NCI-H82 (cell line): ENCODE measurements at regions not wholly inside any gene's neighbourhood (a gene's known extent, or its start where the extent isn't known, plus 50 kb on each side); places are given as distances from the start of the nearest gene placed in this dataset.

ENCODE experiments used
- DNase-seq: peaks from one replicate; lab custom pipeline; 2025; lab: John Stamatoyannopoulos, UW

DNA sequence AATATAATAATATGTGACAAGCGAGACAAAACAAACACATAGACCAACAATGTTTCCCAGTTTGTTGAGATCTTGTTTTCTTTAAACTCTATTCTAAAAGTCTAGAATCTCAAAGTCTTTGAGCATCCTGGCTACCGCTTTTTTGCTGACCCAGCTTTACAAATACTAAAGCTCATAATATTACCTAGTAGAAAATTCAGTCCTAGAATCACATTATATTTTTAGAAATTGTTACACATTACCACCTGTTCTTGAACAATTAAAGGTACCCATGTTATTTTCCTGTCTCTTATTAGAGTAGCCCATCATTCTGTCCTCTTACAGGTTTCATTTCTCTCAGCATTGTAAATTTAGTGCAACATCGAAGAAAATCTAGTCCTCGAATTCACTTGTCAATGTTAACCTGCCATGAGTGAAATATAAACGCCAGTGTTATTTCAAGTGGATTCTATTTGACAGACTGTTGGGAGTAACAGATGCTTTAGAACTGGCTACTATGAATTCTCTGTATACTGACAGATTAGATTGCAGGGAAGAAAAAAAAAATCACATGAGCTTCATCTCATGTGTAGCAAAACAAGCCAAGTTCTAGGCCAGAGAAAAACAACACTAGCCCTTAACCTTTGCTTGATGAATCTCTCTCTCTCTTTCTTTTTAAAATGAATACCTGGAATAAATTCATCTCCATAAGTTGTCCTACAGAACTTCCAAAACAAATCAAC, 851.2 kb upstream of the ADAMTS5 start:
- no peak for DNase-seq

DNA sequence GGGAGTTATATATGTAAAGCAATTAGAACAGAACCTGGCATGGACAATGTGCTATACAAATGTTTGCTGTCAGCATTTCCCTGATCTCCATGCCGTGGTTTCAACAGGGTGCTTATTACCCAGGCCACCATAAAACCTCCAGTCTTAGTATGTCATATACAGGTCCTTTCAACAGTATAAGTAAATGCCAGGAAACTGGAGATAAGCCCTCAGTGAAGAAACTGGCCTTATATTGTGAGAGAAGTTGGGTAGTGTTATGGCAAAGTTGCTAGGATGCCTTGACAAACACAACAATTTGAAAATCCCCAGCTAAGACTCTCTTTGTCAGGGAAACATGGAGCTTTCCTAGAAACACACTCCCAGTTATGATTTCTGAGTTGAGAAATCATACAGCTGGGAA, 850.2 kb upstream of the ADAMTS5 start:
- no peak for DNase-seq

DNA sequence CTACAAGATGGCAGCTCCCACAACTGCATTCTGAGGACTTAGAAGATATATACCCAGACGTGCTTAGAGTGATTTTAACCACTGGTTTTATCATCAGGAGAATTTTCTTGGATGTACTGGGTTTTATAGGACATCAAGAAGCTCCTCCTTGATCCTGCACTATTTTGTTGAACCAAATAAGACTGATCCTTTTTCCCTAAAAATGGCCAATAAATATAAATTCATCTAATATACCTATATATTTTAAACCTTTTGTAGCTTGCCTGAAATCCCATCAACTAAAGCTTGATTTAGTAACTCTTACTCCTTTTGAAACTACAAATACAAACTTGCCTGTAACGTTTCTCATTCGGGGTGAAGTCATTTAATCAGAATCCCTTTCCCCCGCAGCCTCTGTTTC, 849.4 kb upstream of the ADAMTS5 start:
- no peak for DNase-seq

DNA sequence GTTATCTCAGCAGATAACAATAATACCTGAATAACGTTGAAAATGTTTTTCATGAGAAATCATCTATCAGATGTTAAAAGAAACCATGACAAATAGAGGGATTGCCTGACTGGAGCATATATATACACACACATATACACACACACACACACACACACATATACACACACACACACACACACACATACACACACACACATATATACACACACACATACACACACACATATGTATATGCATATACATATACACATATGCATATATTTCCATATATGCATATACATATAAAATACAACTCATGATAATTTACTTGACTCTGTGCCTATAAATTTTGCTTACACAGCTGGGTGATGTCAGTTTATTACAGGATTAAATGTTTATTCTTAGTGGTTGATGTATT, 847.3 kb upstream of the ADAMTS5 start:
- no peak for DNase-seq

DNA sequence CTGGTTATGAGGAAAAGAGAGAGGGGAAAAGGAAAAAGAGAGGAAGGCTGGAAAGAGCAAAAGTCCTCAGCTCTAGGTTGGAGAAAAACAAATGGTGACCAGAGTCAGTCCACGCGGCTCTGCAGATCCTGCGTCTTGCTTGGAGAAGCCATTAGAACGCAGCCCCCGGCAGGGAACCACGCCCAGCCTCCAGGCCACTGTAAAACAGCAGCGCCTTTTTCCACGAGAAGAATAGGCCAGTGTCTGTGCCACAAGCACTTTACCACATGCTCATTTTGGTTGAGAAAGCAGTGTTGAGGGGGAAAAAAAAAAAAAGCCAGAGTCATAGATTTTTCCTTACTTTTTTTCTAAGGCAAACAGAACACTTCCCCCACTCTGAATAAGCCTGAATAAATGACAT, 846.9 kb upstream of the ADAMTS5 start:
- DNase-seq, result no peak

DNA sequence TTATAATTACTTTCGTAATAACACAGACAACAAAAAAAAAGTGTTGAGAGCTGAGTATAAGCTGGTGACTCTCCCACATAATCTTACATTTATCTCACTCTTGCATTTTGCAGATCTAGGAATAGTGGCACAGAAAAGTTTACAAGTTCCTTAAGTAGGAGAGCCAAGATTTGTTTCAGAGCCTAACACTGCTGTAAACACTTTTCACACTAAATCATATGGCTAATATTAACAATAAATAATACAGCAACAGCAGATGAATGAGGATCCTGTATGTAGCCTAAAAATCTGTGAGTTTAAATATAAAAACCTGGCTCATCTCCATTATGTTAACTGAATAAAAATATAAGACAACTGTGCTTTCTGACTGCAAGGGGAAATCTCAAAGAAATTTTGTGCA, 846.5 kb upstream of the ADAMTS5 start:
- DNase-seq, result no peak

DNA sequence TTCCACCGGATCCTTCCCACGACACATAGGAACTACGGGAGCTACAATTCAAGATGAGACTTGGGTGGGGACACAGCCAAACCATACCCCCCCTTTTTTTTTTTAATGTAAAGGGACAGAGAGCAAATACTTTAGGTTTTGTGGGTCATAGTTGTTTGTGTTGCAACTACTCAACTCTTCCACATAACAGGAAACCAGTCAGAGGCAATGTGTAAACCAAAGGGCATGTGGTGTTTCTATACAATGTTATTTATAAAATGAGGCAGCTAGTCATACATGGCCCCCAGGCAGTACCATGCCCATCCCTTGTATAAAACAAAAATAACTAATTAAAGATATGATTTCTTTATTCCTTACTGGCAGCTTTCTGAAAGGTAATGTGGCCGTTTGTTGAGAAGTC, 845.4 kb upstream of the ADAMTS5 start:
- no peak for DNase-seq

DNA sequence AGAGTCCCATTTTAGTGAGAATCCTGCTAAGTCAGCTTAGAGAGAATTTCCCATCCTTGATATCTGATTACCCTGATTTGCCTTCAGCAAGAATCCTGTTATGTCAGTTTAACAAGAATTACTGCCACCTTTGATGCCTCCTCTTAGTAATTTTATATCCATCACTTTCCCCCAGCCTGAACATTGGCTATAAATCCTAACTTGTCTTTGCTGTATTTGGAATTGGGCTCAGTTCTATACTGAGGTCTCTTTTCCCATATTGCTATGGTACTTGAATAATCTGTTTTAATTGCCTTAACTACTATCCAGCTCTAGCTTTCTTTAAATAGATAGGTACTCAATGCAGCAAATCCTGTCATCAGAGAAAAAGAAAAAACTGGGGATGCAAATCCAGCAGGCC, 842.0 kb upstream of the ADAMTS5 start:
- DNase-seq, result peak; percentile 86

DNA sequence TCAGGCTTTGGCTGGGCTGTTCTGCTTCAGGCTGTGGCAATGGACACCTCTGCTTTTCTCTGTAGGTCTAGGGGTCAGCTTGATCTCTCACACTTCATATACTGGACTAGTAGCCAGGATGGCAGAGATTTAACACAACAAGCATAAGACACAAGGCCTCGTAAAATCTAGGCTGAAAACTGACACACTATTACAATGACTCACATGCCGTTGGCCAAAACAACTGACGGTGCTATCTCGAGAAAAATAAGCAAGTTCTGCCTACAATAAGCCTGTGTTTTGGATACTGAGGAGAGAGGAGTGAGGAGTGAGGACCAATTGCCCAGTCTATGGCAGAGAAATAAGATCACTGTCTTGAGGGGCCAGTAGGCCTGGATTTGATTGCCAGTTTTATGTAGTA, 840.7 kb upstream of the ADAMTS5 start:
- no peak for DNase-seq

DNA sequence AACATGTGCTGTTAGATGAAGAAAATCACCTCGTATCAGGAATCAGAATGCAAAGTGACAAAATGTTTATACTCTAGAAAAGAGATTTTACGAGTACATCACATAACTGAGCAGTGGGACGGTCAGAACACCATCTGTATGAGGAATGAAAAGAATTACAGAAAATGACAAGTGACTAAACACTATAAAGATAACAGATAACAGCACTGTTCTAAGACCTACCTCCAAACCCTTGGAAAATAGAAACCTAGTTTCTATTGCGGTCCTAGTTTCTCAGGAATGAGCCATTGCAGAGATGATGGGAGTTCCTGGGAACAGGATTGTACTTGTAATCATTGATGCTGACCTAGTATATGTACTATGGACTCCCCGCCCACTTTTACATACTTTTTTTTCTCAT, 839.4 kb upstream of the ADAMTS5 start:
- no peak for DNase-seq

DNA sequence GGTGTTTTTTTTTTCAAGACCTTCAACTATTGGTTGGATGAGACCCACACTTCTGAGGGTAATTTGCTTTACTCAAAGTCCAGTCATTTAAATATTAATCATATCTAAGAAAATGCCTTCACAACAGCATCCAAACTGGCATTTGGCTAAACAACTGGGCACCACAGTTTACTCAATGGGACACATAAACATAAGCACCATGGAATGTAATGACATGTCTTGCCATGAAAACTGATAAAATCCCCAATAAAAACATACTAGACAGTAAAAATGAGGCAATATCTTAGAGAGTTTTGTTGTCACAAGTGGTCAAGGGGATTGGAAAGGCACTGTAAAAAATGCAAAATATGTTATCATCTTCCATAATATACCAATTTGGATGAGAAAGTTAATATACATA, 838.8 kb upstream of the ADAMTS5 start:
- DNase-seq, result no peak

DNA sequence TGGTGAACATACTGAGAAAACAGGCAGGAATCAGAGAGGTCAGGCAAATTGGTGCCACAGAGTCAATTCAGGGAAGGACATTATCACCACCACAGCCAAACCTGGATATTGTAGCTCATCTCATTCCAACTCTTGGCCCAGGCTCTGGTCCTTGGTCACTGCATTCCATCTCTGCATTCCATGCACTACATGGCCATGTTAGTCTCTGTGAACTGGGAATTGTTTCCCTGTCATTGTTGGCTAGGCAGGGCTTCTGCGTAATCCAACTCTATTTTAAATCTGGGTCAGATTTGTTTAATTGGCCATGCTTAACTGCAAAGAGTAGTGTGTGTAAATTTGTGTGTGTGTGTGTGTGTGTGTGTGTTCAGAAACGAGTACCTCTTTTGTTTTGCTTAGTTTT, 837.6 kb upstream of the ADAMTS5 start:
- DNase-seq, result no peak

DNA sequence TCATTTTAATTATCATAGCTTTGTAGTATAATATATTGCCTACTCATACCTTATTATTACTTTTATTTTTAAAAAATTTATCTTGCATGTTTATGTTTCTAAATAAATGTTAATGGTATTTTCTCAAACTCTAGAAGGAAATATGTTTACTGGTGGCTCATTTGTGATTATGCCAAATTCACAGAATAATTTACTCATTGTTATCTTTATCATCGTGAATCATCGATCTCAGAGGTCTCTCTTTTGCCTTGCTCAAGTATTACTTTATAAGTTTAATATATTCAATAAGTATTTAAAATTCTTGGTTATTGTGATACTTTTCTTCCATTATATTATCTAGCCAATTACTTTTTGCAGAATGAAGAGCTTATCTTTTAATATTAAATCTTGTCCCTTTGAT, 836.7 kb upstream of the ADAMTS5 start:
- DNase-seq, result no peak

DNA sequence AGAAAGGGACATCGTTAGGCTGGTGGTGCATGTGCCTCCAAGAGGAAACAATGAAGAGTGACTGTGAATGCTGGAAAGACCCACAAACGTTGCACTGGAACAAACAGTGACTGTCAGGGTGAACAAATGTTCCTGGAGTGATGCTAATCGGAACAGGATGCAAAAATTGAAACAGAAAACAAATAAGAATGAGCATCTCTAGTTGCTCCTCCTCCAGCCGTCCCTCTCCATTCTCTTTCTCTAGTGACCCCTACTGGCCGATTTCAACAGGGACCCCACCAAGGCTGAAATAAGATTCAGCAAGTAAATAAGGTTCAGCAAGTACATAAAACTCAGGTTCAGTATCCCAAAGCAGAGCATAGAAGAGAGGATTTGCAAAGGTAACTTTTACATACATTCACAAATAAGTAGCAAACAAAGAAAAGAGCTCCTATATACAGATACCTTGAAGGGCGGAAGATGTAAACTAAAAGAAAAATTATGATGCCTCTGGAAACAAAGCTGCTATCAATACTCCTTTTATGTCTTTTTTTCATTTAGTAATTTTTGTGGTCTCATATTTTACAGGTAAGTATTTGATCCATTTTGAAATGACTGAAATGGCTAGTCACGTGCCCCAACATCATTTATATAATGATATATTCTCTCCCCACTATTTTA, 836.1 kb upstream of the ADAMTS5 start:
- DNase-seq, result peak; percentile 53

DNA sequence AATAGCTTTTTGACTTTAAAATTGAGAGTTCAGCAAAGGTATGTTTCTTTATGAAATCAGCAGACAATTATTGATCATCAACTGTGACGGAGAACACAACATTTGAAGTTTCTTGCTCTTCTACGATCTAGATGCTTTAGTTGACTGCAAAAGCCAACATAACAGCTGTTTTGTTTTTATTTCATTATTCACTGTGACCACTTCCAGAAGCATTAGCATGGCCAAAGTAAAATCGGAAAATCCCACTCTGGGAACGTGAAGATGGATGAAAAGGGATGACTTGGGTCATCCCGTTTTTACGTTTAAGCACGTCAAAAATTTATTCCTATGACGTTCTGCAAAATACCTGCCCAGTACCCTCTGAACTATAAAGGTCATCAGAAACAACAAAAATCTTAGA, 833.0 kb upstream of the ADAMTS5 start:
- DNase-seq, result no peak

DNA sequence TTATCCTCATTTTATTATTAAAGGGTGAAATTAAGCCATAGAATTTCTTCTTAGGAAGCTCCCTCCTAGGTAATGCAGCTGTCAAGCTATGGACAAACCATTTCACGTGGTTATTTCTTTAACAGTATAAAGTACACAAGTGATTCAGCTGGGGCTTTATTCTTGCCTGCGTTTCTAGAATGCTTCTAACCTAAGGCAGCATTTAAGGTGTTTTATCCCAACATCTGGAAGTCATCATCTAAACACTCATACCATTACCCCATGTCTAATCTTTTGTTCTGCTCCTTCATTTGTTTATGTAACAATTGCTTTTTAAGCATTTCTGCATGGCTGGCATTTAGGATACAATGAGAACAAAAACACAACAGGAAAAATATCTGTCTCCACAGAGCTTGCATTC, 829.2 kb upstream of the ADAMTS5 start:
- no peak for DNase-seq

DNA sequence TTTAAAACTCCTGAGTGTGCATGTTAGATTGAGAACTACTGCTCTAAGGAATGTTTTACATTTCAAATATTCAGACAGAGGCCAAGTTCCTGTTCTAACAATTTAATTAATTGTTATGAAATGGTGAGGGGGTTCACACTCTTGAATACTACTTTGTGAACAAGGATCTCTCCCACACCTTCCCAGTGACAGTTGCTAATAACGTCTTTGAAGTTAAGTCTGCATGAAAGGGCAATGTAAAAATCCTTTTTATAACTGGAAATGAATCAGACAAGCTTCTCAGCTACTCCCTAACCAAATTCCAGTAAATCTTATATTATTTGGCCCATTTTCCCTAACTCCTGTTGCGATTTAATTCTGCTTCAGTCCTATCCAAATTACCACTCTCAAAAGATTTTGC, 828.5 kb upstream of the ADAMTS5 start:
- no peak for DNase-seq

DNA sequence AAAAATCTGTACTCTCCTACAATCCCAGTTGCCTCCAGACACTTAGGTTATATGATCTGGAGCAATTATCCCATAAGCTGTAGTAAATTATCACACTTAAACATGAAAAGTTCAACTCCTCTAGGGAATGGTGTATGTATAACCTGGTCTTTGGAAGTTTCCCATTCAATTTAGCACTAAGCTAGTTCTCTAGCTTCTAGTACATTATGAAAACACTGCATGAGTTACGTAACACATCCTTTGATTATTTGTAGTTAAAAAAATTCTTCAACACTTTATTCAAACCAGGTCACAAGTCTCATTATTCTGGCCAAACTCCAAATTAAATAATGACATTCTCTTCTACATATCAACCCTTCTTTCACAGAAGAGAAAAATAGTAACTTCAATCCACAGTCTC, 827.0 kb upstream of the ADAMTS5 start:
- DNase-seq, result no peak

DNA sequence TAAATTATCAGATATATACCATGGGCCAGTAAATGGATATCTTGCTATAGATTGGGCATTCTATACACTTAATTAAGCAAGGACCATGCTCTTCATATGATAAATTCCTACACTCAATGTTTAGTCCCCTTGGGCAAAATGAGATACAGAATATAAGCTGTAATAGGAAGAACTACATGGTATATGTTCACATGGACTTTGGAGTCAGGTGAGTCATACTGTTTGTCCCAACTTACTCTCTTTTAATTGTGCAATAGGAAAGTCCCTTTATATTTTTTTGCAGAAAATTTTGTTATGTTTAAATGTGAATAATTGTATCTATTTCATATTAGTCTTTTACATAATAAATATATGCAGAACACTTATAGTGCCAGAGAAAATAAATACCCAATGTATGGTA, 820.2 kb upstream of the ADAMTS5 start:
- DNase-seq, result no peak

DNA sequence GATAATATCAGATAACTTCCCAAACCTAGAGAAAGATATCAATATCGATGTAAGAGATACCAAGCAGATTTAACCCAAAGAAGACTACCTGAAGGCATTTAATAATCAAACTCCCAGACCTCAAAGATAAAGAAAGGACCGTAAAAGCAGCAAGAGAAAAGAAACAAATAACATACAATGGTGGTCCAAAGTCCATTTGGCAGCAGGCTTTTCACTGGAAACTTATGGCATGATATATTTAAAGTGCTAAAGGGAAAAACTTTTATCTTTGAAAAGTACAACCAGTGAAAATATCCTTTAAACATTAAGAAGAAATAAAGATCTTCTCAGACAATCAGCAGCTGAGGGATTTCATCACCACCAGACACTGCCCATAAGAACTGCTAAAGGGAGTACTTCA, 812.7 kb upstream of the ADAMTS5 start:
- no peak for DNase-seq

DNA sequence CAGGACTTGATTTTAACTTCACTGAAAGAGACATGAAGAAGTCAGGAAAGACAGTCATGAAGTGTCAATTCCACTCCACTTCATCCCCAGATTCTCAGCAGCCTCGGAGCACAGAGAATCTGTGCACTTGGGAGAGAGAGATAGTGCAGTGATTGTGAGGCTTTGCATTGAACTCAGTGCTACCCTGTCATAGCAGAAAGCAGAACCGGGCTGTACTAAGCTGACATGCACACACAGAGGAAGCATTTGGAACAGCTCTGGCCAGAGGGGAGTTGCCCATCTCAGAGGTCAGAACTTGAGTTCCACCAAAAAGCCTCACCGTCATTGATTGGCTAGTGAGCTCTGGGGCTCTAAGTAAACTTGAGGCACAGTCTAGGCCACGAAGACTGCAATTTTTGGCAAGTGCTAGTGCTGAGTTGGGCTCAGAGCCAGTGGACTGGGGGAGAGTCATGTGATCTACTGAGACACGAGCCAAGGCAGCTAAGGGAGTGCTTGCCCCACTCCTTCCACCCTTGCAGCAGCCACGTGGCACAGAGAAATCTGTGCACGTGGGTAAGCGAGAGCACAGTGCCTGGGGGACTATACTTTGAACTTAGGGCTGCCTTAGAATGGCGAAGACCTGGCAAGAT, 810.2 kb upstream of the ADAMTS5 start:
- no peak for DNase-seq

DNA sequence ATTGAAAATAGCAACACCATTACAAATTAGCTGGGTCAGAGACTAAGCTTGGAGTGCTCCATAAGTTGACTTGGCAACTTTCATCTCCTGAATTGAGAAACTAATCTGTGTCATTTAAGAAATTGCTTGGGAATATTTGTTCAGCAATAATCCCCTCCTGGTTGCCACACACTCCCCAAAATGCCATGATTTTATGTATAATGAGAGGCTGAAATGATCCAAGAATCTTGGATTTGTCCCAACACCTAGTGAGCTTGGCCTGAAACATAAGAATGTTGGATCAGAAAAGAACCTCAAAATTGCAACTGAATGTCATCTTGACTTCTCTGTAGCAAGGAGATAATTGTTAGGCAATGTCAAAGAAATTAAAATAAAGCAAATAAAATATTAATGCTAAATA, 805.9 kb upstream of the ADAMTS5 start:
- DNase-seq, result no peak

DNA sequence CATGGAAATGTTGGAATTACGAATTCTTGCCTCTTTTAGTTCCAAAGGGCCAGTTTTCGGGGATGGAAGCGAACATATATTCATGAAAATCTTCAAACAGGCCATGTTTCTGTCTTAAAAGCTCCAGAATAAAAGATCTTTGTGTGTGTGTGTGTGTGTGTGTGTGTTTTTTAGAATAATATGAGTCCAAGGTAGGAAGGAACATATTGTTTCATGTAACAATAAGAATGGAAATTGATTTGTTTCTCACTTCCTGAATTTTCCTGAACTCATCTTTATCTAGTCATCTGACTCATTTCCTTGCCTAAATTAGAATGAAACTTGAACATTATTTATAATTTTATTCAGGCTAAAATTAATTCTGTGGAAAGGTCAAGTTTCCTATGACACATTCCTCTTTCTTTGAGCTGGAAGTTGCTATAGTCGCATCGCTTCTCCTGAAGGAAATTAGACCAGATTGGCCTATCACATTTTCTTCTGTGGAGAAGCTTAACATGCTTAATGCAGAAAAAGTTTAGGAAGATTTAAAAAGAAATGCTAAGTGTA, 805.1 kb upstream of the ADAMTS5 start:
- DNase-seq, result no peak
